Femur (tissue), 1 donor: ENCODE measurements at regions not wholly inside any gene's neighbourhood (a gene's known extent, or its start where the extent isn't known, plus 50 kb on each side); places are given as distances from the start of the nearest gene placed in this dataset.

Experiments used
- DNase-seq: peaks from one replicate; pipeline ENCODE4 v3.0.0-alpha.2; 2017

DNA sequence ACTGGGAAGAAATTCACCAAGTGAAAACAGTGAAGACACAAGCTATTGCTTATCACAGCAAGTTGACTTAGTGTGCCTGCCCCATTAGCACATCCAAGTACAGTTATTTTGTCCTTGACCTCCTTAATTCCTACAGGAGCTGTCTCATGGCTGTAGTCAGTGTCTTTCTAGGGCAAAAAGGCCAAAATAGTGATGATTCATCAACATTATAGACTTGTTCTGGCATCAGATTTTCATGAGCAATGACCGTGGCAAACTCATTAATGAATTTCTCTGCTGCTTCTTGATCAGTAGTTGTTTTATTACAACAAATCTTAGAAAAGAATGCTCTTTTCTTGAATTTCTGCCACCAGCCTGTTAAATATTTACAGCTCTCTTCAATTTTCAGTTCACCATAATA is 1169.3 kb upstream of the DDX18 start:
- no peak for DNase-seq

DNA sequence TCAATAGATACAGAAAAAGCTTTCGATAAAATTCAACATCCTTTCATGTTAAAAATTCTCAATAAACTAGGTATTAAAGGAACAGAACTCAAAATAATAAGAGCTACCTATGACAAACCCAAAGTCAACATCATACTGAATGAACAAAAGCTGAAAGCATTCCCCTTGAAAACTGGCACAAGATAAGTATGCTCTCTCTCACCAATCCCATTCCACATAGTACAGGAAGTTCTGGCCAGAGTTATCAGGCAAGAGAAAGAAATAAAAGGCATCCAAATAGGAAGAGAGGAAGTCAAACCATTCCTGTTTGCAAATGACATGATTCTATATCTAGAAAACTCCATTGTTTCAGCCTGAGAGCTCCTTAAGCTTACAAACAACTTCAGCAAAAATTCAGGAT is 1145.8 kb upstream of the DDX18 start:
- no peak for DNase-seq

DNA sequence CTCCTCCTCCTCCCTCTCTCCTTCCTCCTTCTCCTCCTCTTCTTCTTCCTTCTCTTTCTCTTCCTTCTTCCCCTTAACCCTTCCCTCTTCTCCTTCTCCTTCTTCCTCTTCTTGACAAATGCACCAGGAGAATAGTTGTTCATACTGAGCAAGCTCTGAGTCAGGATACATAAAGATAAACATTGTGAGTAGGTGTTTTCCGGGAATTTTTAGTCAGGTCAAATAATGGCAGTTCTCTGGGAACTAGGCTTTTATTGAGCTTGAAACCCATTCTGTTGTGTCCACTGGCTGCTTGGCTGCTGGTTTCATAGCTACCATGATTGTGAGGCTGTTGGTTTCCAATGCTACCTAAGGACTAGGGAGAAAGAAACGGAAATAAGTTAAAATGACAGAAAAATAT is 1144.7 kb upstream of the DDX18 start:
- no peak for DNase-seq

DNA sequence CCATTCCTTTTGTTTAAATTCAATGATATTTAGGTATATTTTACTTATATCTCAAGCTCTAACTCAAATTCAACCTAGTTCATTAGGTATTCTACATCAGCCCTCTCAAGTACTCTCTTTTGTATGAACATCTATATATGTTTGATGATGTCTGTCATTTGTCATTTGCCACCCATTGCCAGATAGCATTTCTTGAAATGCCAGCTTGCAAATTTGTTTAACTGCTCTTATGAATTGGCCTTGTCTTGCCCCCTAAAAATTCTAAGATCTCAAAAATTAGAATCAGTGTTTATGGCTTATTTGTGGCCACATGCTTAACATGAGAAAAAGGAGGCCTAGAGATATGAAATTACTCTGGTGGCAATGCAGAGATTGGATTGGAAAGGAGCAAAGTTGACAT is 1140.3 kb upstream of the DDX18 start:
- no peak for DNase-seq

DNA sequence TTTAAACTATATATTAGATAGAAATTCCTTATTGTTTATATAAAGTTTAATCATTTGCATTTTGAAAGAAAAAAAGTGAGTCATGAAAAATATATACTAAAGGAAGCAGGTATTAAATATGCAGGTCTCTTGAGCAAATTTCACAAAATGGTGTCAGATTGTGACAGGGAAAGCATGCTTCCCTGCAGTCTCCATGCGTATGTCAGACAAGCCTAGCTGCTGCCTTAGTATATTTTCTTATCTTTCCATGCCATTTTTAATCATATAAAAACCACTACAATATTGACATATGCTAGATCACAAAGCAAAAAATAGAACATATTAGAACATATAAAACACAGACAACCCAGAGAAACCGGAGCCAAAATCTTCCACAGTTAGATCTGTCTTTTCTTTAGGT is 1137.7 kb upstream of the DDX18 start:
- no peak for DNase-seq

DNA sequence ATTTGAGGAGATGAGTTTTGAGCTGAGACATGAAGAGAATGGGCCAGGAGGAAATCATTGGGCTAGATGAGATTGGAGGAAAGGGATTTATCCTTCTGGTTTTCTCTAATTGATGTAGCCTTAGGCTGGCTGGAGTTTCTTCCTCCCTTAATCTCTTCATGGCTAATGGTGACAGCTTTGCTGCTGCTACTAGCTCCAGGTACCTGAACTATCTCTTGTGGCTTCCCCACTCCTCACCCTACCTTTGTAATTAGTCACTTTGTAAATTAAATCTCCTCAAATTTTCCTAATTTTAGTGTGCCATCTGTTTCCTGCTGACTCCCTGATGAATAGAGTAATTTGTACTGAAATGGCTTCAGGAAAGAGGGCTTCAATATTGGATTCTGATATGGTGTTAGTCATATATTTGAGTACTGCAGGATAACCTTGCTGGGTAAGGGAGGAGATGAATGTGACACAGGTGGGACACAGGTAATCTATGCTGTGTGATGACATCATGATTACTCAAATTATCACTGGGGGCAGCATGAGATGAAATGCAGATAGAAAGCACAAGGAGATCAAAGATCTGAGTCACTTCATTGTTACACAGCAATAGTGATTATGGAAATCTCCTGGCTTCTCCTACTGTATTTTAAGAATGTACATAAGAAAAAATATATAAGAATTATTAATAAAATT is 1134.1 kb upstream of the DDX18 start:
- no peak for DNase-seq

DNA sequence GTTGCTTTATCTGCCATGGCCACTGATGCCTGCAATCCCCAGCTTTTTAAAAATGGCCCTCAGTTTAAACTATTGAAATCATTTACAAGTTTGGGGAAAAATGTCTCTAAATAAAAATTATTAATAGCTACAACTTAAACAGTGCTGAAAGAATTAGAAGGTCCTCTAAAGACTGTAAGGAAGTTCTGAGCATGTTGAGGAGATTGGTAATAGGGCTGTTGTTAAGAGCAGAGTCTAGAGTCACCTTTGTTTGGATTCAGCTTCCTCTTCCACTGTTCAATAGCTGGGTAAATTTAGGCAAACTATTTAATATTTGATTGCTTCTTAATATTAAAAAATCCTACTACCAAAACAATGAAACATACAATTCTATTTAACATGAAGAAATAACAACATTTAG is 1127.1 kb upstream of the DDX18 start:
- DNase-seq = no peak

DNA sequence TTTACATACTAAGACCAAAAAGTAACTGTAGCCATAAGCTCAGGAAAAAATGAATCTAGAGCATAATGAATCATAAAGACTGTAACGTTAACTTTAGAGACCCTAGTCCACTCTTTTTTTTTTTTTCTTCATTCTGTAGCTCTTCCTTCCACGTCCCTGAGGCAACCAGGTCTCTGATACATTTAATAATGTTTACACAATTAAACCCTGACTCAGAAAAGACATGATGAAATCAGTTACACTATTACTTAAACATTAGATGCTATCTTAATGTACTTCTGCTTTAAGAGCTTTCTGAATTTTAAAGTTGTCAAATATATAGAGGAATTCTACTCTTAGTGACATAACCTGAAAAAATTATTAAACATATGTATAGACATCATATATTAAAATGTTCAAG is 1121.5 kb upstream of the DDX18 start:
- DNase-seq = no peak

DNA sequence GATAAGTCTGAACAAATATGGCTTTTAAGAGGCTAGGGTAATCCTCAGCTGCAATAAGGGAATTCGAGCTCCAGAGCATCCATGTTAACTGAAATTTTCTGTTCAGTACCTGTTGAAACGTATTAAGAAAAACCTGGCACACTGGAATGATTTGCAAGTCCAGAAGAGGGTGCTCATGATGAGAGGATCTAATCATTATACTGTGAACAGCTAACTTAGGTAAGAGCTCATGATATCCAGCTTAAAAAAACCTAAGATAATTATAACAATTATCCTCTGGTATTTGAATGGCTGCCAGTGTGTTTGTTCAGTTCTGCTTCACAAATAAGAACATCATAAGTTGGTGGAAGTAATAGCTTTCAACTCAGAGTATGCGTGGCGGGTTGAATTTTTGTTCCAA is 1118.3 kb upstream of the DDX18 start:
- DNase-seq = no peak

DNA sequence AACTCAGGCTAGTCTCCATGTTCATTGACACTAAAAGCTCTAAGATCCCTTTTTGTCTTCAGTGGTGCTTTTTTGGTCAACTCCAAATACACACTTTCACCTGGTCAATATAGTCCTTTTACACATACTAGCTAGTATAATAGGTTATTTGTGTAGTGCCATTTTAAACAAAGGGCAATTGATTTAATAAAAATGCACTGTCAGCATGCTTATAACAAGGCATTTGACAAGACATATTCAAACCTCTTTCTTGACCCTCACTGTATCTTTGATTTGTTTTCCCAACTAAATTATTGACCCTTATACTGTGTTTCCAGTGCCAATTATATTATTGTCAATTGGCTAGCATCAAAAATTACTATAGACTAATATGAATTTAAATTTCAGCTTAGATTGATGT is 1117.6 kb upstream of the DDX18 start:
- DNase-seq = no peak

DNA sequence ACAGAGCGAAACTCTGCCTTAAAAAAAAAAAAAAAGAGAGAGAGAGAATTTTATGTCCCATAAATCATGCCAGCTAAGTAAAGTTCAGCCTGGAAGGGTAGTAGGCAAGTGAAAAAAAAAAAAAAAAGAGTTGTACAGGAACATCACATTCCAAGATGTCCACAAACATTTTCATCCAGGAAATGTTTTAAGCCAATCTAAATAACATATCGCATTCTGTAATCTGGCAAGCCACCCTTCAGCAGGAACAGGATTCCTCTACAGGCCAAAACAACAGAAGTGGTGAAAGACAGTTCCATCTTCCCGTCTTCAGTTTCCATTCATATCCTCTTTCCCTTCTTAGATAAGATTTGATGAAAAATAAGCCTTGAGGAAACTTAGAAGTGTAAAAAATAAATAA is 1108.1 kb upstream of the DDX18 start:
- no peak for DNase-seq

DNA sequence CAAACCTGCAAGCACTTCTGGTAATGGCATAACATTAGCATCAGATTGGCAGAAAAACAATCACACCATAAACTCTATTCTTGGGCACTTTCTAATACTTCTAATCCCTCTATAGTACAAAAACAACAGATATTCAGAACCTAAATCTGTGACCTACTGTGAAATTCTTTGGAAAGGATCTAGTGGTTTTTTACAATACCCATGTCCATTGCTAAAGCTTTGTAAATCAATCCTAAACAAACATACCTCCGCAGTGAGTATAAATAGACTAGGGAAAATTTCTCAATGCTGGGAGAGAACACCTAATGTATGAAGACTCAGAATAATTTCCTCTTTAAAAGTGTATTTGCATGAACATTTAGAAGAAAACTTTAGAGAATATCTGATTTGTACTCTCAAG is 1098.5 kb upstream of the DDX18 start:
- DNase-seq = no peak

DNA sequence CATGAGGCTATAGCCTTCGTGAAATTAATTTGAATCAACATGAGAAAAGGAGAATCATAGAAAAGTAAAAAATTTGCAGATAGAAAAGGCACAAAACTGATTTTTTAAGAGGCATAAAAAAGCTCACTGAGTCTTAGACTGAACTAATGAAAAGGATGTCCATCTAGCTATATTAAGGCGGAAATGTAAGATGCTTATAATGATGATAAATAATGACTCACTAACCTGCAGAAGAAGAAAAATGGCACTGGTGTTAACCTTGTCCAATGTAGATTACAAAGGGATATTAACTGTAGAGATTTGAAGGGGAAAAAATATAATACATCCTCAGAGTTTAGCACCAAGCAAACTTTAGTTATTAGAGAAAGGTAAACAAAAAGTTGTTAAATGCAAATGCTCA is 1098.0 kb upstream of the DDX18 start:
- no peak for DNase-seq

DNA sequence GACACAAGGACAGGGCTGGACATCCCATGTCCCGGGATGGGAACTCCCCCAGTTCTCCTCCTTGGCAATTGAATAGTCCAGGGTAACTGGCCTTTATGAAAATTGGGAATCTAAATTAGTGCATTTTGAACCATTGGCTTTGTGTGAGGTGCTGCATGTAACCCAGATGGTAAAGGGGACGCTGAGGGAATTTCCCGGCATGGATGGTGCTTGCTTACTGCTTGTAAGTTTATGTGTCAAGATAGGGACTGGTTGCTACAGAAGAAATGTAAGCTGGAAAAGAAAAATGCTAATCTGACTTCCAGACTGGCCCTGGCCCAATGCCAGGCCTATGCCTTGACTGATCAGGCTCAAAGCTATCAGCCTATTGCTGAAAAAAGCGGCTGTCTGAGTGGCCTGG is 1096.7 kb upstream of the DDX18 start:
- no peak for DNase-seq

DNA sequence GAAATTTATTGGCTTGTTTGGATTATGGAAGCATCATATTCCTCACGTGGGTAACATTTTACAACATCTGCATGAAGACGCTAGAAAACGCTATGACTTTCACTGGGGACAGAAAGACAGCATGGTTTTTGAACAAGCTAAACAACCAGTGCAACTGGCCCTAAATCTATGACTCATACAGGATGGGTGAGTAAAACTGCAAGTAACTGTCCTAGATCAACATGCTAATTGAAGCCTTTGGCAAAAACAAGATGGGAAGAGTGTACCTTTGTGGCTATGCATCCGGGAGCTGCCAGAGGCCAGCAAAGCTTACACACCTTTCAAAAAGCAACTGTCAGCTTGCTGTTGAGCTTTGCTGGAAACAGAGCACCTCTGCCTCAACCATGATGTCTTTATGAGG is 1096.0 kb upstream of the DDX18 start:
- no peak for DNase-seq

DNA sequence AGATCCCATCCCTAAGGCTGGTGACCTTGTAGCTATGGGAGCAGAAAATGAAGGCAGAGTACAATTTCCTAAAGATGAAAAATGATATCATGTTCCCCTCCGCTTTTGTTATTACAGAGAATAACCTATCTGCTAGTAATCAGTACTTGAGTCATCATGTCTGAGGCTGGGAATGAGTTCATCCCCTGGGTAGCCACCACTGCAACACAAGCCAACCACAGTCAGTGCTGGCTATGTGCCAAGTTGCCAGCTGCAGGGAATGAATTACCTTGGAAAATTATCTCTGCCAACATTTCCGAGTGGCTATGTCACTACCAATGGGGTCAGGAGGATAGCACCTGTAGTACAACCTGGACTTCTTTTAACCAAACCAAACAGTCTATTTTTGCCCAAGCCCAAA is 1094.7 kb upstream of the DDX18 start:
- peak; percentile 20 for DNase-seq

DNA sequence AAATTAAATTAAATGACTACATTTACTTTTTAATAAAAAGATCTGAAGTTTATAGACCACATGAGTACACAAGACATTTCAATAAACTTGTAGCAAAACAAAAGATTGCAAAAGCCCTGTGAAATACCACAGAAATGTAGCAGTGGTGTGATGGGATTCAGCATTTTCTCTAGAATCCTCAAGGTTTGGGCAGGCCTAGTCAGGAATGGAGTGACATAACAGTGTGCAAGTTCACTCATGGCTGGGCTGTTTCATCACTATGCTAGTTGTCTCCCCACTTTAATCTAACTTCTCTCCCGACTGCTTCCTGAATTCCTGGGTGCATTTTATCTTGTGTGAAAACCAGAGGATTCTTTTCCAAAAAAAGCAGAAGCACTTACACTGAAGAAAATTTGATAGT is 1089.9 kb upstream of the DDX18 start:
- no peak for DNase-seq

DNA sequence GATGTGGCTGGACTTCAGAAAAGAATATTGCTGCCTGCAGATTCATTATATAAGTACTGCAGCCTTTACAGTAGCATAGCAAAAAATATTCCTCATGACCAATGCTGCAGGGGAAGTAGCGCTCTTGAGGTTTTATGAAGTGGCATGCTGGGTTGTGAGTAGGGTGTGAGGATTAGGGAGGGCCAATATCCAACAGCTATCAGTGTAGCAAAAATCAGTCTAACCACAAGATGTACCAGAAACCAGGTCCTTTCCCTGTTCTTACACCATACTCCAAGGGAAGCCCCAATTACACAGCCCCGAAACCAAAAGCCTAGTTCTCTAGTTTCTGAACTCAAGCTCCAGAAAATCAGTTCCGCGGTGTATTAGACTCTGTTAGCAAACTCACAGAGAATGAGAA is 1082.2 kb upstream of the DDX18 start:
- DNase-seq = no peak

DNA sequence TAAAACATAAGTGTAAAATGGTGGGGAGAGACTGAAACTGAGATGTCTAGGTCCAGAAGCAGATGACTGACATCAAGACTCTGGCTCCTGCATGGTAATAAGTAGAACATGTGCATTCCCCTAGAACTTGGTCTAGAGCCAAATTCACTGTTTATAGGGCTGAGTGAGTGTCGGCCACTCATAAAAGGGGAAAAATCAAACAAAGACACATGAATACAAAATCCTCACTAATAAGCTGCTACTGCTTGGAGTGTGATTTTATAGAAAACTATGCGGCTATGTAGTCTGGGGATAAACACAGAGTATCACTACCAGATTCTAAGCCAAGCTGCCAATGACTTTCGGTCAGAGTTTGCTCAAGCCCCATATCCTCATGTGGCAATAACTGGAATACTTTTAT is 1080.8 kb upstream of the DDX18 start:
- no peak for DNase-seq

DNA sequence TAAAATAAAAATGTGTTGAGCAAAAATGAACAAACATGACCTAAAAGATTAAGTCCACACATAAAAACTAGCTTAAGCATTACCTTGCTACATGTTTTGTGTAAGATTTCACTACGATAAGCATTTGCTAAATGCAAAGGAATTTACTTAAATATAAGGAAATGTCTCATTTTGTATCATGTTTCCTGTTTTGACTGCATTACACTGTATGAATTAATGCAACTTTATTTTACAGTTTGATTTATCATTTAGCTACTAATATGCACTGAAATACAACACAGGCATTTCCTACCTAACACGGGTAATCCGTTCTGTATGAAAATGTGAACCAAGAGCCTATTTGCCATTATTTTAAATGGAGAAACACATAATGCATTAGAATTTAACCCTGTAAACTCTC is 1076.5 kb upstream of the DDX18 start:
- no peak for DNase-seq

DNA sequence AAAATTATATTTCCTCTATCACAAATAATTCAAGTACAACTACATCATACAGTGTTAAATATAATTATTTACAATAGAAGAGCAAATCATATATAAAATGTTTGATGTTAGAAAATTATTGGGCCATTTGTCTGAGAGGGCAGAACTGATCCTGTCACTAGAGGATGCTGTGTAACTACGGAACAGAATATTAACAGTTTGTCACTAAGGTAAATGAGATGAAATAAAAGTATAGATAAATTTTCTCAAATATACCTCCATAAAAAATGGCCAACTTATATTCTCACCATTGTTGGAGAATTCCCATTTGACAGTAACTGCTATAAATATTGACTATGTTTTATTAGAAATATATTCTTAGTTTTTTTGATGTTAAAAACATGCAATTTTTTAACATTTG is 1067.4 kb upstream of the DDX18 start:
- no peak for DNase-seq

DNA sequence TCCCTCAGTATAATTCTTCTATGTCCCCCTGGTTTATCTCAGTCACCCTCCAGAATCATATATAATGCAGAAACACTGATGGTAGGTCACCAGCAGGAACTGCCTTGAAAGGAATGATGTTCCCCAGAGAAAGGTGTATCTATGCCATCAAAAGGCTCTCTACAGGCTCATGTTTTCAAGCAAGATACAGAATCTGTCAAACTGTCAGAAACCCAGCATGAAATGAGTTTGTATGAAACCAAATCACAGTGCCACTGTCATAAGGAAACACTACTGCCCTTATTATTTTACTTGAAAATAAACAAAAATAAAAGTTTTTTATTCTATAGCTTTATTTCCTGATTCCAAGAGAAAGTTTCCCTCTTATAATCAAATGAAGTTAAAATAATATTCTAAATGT is 1064.5 kb upstream of the DDX18 start:
- DNase-seq = no peak

DNA sequence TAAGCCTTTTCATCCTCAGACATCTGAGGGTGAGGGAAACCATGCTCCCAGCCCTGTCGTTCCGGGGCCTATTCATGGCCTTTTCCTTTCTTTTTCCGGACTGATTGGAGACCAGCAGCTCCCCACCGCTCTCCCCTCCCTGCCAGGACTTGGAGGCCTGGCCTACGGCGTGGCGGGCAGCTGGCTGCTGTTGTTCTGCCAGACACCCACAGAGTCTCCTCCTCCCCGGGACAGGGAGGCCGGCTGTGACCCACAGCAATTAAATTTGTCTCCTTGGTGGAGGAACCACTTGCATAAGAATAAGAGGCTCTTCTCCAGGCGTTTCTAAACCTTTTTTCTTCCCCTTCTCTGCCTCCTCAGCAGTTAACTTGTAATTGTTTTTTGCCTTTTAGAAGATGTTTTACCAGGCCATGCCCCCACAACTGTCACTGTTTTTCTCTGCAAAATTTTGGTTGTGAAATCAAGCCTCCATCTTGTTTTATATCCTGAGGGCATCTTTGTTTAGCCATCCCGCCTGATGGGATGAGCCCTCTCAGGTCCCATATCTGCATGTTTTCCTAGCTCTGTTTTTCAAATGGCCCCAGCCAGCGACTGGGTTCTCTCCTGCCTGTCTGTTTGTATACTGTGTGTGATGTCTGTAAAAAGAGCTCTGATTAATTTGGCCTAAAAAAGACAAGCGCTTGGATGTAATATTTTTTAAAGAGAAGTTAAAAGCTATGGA is 1060.0 kb upstream of the DDX18 start:
- DNase-seq = peak; percentile 19

DNA sequence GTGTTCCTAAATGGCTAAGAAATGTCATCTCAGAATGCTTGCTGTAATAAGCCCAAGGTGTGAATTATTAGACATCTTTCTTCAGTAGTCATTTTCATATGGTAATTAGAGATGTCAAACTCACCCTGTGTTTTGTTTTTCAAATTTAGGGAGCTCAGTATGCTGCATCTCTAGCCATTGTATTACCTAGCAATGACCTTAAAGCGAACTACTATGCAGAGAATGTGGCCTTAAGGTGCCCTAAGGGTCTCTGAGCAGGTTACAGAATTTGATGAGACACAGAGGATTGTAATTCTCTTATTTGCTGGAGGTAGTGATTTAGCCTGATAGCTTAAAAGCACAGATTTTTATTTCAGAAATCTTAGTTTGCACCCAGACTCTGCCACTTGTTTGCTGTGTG is 1052.6 kb upstream of the DDX18 start:
- DNase-seq = no peak

DNA sequence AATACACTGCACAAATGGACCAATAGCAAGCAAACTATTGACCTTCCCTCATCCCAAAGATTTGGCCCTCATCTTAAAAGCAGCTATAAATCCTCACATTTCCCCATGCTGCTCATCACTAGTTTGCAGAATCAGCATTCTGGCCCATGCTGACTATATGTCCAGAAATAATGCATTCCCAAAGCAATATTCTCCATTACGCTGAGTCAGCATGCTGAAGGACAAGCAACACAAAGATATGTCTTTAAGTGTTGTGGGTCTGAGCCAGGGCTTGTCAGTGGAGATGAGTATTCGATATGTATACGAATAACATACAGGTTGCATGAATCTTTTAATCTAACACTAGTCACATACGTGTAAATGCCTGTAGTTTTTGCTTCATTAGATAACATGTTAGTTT is 1045.0 kb upstream of the DDX18 start:
- no peak for DNase-seq
